ENCODE measurements at regions not wholly inside any gene's neighbourhood (a gene's known extent, or its start where the extent isn't known, plus 50 kb on each side); places are given as distances from the start of the nearest gene placed in this dataset.

- no peak overlapping the region for H3K4me3 ChIP-seq (replicated peaks in 1 of 2; ENCODE audit: low read depth in 2 of 2, low read length in 2 of 2)
- TF ChIP-seq, protein P1, sequence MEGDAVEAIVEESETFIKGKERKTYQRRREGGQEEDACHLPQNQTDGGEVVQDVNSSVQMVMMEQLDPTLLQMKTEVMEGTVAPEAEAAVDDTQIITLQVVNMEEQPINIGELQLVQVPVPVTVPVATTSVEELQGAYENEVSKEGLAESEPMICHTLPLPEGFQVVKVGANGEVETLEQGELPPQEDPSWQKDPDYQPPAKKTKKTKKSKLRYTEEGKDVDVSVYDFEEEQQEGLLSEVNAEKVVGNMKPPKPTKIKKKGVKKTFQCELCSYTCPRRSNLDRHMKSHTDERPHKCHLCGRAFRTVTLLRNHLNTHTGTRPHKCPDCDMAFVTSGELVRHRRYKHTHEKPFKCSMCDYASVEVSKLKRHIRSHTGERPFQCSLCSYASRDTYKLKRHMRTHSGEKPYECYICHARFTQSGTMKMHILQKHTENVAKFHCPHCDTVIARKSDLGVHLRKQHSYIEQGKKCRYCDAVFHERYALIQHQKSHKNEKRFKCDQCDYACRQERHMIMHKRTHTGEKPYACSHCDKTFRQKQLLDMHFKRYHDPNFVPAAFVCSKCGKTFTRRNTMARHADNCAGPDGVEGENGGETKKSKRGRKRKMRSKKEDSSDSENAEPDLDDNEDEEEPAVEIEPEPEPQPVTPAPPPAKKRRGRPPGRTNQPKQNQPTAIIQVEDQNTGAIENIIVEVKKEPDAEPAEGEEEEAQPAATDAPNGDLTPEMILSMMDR (IDR thresholded peaks at IDR 0.05; ENCODE audit: low read depth, low read length): no peak
- DNase-seq (ENCODE audit: low read depth in 2 of 2): no peak
These were observed 99.9 kb upstream of the PLSCR4 start for GRCh38 chr3:146350852-146351251.

GRCh38 chr3:146345900-146346299 lies 95.0 kb upstream of the PLSCR4 start:
- no peak for DNase-seq (ENCODE audit: low read depth in 2 of 2)
- TF ChIP-seq, protein P1 (IDR thresholded peaks at IDR 0.05; ENCODE audit: low read depth, low read length): no peak
- H3K4me3 ChIP-seq (replicated peaks in 1 of 2; ENCODE audit: low read depth in 2 of 2, low read length in 2 of 2): no peak overlapping the region

- TF ChIP-seq, protein P1 (IDR thresholded peaks at IDR 0.05; ENCODE audit: low read depth, low read length): no peak
- DNase-seq (ENCODE audit: low read depth in 2 of 2): no peak
- H3K4me3 ChIP-seq (replicated peaks in 1 of 2; ENCODE audit: low read depth in 2 of 2, low read length in 2 of 2): no peak overlapping the region
These were observed 92.6 kb upstream of the PLSCR4 start for GRCh38 chr3:146343551-146343950.

DNA sequence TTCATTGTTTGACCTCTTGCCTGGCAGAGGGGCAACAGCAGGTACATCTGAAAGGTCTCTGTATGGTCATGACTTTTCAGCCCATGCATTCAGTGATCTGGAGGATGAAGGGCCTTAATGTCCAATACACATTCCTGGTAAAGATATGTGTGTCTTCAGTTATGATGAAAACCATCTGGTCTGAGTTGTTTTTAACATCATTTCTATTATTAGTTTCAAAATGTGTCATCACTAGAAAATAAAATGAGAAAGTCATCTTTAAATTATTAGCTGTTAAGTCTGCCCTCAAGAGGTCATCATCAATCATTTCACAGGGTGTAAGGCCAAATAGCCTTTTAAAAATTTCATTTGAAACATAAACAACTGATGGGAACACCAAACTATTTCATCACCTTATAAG lies 92.1 kb upstream of the PLSCR4 start:
- DNase-seq (ENCODE audit: low read depth in 2 of 2): peak; percentile 42 to 46
- TF ChIP-seq, protein P1 (IDR thresholded peaks at IDR 0.05; ENCODE audit: low read depth, low read length): no peak
- no peak overlapping the region for H3K4me3 ChIP-seq (replicated peaks in 1 of 2; ENCODE audit: low read depth in 2 of 2, low read length in 2 of 2)

GRCh38 chr3:146339349-146339748 lies 88.4 kb upstream of the PLSCR4 start:
- TF ChIP-seq, protein P1 (IDR thresholded peaks at IDR 0.05; ENCODE audit: low read depth, low read length): no peak
- no peak for DNase-seq (ENCODE audit: low read depth in 2 of 2)
- no peak overlapping the region for H3K4me3 ChIP-seq (replicated peaks in 1 of 2; ENCODE audit: low read depth in 2 of 2, low read length in 2 of 2)

DNA sequence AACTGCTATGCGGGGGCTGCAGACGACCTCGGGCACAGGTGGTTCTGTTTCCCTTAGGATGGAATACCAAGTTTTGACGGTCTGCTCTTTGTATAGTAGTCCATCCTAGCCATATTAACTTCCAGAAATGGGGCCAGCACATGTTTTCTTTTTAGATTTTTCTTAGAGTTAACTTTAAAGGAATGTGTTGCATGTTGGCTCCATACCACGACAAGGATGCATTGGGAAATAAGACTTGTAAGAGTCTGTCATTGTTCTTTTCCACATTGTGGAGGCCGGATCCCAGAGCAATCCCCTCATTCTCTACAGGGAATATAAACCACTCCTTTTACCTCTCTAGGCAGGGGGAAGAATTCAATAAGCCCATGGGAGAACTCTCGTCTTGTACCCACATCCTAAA lies 87.1 kb upstream of the PLSCR4 start:
- no peak overlapping the region for H3K4me3 ChIP-seq (replicated peaks in 1 of 2; ENCODE audit: low read depth in 2 of 2, low read length in 2 of 2)
- TF ChIP-seq, protein P1 (IDR thresholded peaks at IDR 0.05; ENCODE audit: low read depth, low read length): no peak
- peak; percentile 17 to 21 for DNase-seq (ENCODE audit: low read depth in 2 of 2)

DNA sequence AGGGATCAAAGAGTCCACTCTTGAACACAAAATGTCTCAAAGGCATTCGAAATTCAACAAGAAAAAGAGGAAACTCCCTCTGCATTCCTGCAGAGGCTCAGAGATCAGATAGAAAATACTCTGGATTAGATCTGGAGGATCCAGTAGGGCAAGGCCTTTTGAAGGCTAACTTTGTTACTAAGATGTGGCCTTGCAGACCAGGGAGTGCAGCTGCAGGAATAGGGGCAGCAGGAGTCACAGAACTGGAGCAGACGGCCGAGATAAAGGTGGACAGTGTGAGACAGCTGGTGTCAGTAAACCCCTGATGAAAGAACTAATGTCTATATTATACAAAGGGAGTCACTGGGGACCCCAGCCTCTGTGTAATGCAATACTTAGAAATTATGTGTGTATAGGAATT lies 84.5 kb upstream of the PLSCR4 start:
- TF ChIP-seq, protein P1 (IDR thresholded peaks at IDR 0.05; ENCODE audit: low read depth, low read length): no peak
- no peak for DNase-seq (ENCODE audit: low read depth in 2 of 2)
- no peak overlapping the region for H3K4me3 ChIP-seq (replicated peaks in 1 of 2; ENCODE audit: low read depth in 2 of 2, low read length in 2 of 2)
